Liver (tissue), 8 donors: ENCODE measurements at regions not wholly inside any gene's neighbourhood (a gene's known extent, or its start where the extent isn't known, plus 50 kb on each side); places are given as distances from the start of the nearest gene placed in this dataset.

Experiments
- DNase-seq: peaks from one replicate; pipeline ENCODE4 v3.0.0-alpha.2; 2017; ENCODE audit warnings: low spot score
- H3K27ac ChIP-seq, 2 donors: one replicate each; pipeline ENCODE4 v1.7.0; 2013; ENCODE audit warnings: inconsistent platforms in 2 of 2, low read length in 2 of 2, control low read depth in 1 of 2, low read depth in 1 of 2, mild to moderate bottlenecking in 1 of 2
- H3K27me3 ChIP-seq, 4 donors: one replicate each; pipeline versions ENCODE4 v1.6.1 to v1.7.0; 2013; ENCODE audit warnings: low read length in 3 of 4, inconsistent platforms in 1 of 4, mild to moderate bottlenecking in 1 of 4, moderate library complexity in 1 of 4; ENCODE audit not compliant: control insufficient read depth in 4 of 4, insufficient read depth in 4 of 4
- H3K36me3 ChIP-seq, 4 donors: one replicate each; pipeline versions ENCODE4 v1.6.1 to v1.7.0; 2013; ENCODE audit warnings: low read length in 3 of 4, mild to moderate bottlenecking in 3 of 4, low read depth in 1 of 4, moderate library complexity in 1 of 4; ENCODE audit not compliant: control insufficient read depth in 4 of 4, insufficient read depth in 3 of 4
- H3K4me1 ChIP-seq, 4 donors: one replicate each; pipeline versions ENCODE4 v1.6.1 to v1.7.0; 2013; ENCODE audit warnings: low read length in 3 of 4, mild to moderate bottlenecking in 3 of 4, moderate library complexity in 1 of 4; ENCODE audit not compliant: control insufficient read depth in 4 of 4, insufficient read depth in 4 of 4
- H3K4me3 ChIP-seq, 3 donors: one replicate each; pipeline versions ENCODE4 v1.6.1 to v1.7.0; 2013; ENCODE audit warnings: low read length in 3 of 3, control low read depth in 1 of 3, low read depth in 1 of 3, mild to moderate bottlenecking in 1 of 3
- H3K9ac ChIP-seq, 2 donors: one replicate each; pipeline ENCODE4 v1.7.0; 2013; ENCODE audit warnings: low read length in 2 of 2, mild to moderate bottlenecking in 2 of 2, moderate library complexity in 2 of 2, control low read depth in 1 of 2, low read depth in 1 of 2
- H3K9me3 ChIP-seq, 4 donors: one replicate each; pipeline versions ENCODE4 v1.6.1 to v1.7.0; 2013; ENCODE audit warnings: low read length in 3 of 4; ENCODE audit not compliant: control insufficient read depth in 4 of 4
- CTCF ChIP-seq: fragments of 150-350 bp; IDR thresholded peaks from 2 replicates; pipeline ENCODE4 v1.5.1; 2017; ENCODE audit warnings: improper control_type of control experiment, low read depth, low read length; ENCODE audit not compliant: missing input control
- FOXA1 ChIP-seq: IDR thresholded peaks from 2 replicates; pipeline ENCODE4 v1.6.1; 2016; ENCODE audit warnings: antibody characterized with exemption
- HNF4A ChIP-seq, 2 donors: conservative IDR thresholded peaks; 2 replicates each; pipeline ENCODE4 v1.6.1; 2016; ENCODE audit warnings: antibody characterized with exemption in 2 of 2, mild to moderate bottlenecking in 2 of 2
- HNF4G ChIP-seq: IDR thresholded peaks from 2 replicates; pipeline ENCODE4 v1.6.1; 2016; ENCODE audit warnings: antibody characterized with exemption
- JUND ChIP-seq, 2 donors: IDR thresholded peaks; 2 replicates each; pipeline ENCODE4 v1.6.1; 2016; ENCODE audit warnings: antibody characterized with exemption in 2 of 2
- NR2F2 ChIP-seq: IDR thresholded peaks from 2 replicates; pipeline ENCODE4 v1.6.1; 2016; ENCODE audit warnings: antibody characterized with exemption
- RAD21 ChIP-seq, 2 donors: IDR thresholded peaks; 2 replicates each; pipeline ENCODE4 v1.6.1; 2016; ENCODE audit warnings: antibody characterized with exemption in 2 of 2, mild to moderate bottlenecking in 2 of 2
- REST ChIP-seq: IDR thresholded peaks from 2 replicates; pipeline ENCODE4 v1.6.1; 2016; ENCODE audit warnings: antibody characterized with exemption, mild to moderate bottlenecking
- RXRA ChIP-seq, 2 donors: IDR thresholded peaks; 2 replicates each; pipeline ENCODE4 v1.6.1; 2017 to 2018; ENCODE audit warnings: antibody characterized with exemption in 2 of 2, mild to moderate bottlenecking in 1 of 2
- SP1 ChIP-seq: IDR thresholded peaks from 2 replicates; pipeline ENCODE4 v1.6.1; 2018; ENCODE audit warnings: antibody characterized with exemption, mild to moderate bottlenecking
- WGBS: extraction: QIAGEN DNeasy Blood & Tissue Kit; methylation state at CpG from one replicate; pipeline ENCODE4 v1.1.7; 2013; 5-methylcytosine and 5-hydroxymethylcytosine counted together
- TF ChIP-seq, protein P1 (sequence below): IDR thresholded peaks from 2 replicates; pipeline ENCODE4 v1.6.1; 2016; ENCODE audit warnings: antibody characterized with exemption
- TF ChIP-seq, protein P2 (sequence below): IDR thresholded peaks from 2 replicates; pipeline ENCODE4 v1.6.1; 2016; ENCODE audit warnings: antibody characterized with exemption
- TF ChIP-seq, protein P3 (sequence below): IDR thresholded peaks from 2 replicates; pipeline ENCODE4 v1.6.1; 2016; ENCODE audit warnings: antibody characterized with exemption
- donor health status: healthy.
- donor health status: healthy.
- donor health status: healthy.
- donor health status: healthy.
- donor health status: healthy.

DNA sequence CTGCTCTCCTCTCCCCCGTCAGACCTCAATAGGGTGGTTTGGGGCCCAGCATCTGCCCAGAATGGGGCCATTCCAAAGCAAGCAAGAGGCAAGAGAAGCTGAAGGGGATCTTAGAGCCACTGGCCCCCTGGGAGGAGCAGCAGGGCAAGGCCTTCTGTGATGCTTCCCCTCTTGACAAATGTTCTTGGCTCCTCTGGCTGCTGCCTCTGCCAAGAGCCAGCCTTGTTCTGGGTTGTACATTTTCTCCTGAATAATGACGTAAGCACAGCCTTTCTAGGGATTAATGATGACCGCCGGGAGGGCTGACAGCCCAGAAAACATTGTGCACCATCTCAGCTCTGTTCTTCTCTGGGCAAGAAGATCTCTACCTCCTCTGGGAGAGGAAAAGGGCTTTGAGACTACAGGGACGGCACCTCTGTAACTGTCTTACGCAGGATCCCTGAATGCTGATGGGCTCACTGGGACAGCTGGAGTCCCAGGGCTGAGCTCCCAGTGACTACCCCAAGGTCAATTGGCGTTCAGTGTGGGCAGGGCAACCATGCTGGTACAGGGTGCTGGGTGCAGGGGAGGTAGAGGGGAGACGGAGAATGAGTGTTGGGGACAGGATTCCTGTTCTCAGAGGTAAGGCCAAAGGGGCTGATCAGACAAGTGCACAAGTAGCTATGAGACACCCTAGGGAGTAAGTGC is 253.3 kb downstream of the FAM43A start (continued):
- TF ChIP-seq, protein P1, sequence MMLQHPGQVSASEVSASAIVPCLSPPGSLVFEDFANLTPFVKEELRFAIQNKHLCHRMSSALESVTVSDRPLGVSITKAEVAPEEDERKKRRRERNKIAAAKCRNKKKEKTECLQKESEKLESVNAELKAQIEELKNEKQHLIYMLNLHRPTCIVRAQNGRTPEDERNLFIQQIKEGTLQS, result no peak
- TF ChIP-seq HNF4A (conservative IDR thresholded peaks at IDR 0.05) (no peak), NR2F2 (no peak)

DNA sequence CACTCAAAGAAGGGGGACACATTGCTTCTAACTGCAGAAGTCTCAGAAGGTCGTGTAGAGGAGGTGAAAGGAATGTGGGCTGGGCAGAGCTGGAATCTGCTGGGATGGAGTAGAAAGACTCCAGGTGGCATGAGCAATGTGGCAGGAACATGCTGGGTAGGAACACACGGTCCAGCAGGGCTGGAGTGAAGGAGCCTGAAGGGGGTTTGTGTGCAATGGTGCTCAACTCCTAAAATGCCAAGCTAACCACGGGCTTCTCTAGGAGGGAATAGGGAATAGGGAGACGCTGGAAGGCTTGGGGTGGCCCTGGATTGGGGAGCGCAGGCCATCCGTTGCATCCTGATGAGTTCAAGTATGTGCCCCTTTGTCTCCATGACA is 253.8 kb downstream of the FAM43A start:
- Histone ChIP-seq H3K27me3 (no peaks in the 10 kb centered on the region), H3K27ac (no peak overlapping the region), H3K4me3 (no peak overlapping the region), H3K36me3 (no peaks in the 10 kb centered on the region), H3K4me1 (no peaks in the 10 kb centered on the region), H3K9me3 (no peaks in the 10 kb centered on the region), H3K9ac (no peak overlapping the region)
- 93% methylated on average over 6 of the region's 6 CpGs for WGBS
- DNase-seq, result no peak
- TF ChIP-seq REST (no peak), RXRA (IDR thresholded peaks at IDR 0.05) (no peak), CTCF (no peak), SP1 (no peak), FOXA1 (no peak), HNF4G (no peak), RAD21 (IDR thresholded peaks at IDR 0.05) (no peak), JUND (IDR thresholded peaks at IDR 0.05) (no peak)
- TF ChIP-seq, protein P2, sequence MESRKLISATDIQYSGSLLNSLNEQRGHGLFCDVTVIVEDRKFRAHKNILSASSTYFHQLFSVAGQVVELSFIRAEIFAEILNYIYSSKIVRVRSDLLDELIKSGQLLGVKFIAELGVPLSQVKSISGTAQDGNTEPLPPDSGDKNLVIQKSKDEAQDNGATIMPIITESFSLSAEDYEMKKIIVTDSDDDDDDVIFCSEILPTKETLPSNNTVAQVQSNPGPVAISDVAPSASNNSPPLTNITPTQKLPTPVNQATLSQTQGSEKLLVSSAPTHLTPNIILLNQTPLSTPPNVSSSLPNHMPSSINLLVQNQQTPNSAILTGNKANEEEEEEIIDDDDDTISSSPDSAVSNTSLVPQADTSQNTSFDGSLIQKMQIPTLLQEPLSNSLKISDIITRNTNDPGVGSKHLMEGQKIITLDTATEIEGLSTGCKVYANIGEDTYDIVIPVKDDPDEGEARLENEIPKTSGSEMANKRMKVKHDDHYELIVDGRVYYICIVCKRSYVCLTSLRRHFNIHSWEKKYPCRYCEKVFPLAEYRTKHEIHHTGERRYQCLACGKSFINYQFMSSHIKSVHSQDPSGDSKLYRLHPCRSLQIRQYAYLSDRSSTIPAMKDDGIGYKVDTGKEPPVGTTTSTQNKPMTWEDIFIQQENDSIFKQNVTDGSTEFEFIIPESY, result no peak
- TF ChIP-seq, protein P3, sequence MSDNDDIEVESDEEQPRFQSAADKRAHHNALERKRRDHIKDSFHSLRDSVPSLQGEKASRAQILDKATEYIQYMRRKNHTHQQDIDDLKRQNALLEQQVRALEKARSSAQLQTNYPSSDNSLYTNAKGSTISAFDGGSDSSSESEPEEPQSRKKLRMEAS, result no peak
